ENCODE measurements at regions not wholly inside any gene's neighbourhood (a gene's known extent, or its start where the extent isn't known, plus 50 kb on each side); places are given as distances from the start of the nearest gene placed in this dataset.

- no peak overlapping the region for H3K4me3 ChIP-seq (ENCODE audit: low read length)
- peaks cover 6% of the 10 kb centered on the region for H3K36me3 ChIP-seq (replicated peaks; ENCODE audit: low read depth, low read length)
- no peaks in the 10 kb centered on the region for H3K79me2 ChIP-seq (ENCODE audit: low read length)
- H3K9me3 ChIP-seq (ENCODE audit: insufficient read depth, low read length): peaks cover 14% of the 10 kb centered on the region; the same call in 1 of the 2 replicates
- no peak overlapping the region for H3K4me2 ChIP-seq (ENCODE audit: low read length)
- H3K27me3 ChIP-seq (ENCODE audit: low read depth, low read length): no peaks in the 10 kb centered on the region
- H2AFZ ChIP-seq (ENCODE audit: low read depth, low read length): no peak overlapping the region
- H3K9ac ChIP-seq (ENCODE audit: low read length): no peak overlapping the region
- H4K20me1 ChIP-seq (ENCODE audit: insufficient read depth, low read length): no peaks in the 10 kb centered on the region
- TF ChIP-seq EZH2phosphoT487 (IDR thresholded peaks at IDR 0.05; ENCODE audit: low read depth): no peak
- TF ChIP-seq, protein P1, sequence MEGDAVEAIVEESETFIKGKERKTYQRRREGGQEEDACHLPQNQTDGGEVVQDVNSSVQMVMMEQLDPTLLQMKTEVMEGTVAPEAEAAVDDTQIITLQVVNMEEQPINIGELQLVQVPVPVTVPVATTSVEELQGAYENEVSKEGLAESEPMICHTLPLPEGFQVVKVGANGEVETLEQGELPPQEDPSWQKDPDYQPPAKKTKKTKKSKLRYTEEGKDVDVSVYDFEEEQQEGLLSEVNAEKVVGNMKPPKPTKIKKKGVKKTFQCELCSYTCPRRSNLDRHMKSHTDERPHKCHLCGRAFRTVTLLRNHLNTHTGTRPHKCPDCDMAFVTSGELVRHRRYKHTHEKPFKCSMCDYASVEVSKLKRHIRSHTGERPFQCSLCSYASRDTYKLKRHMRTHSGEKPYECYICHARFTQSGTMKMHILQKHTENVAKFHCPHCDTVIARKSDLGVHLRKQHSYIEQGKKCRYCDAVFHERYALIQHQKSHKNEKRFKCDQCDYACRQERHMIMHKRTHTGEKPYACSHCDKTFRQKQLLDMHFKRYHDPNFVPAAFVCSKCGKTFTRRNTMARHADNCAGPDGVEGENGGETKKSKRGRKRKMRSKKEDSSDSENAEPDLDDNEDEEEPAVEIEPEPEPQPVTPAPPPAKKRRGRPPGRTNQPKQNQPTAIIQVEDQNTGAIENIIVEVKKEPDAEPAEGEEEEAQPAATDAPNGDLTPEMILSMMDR (IDR thresholded peaks at IDR 0.05; ENCODE audit: low read depth, low read length): no peak
- H3K27ac ChIP-seq (ENCODE audit: low read length): no peak overlapping the region
- H3K4me1 ChIP-seq (ENCODE audit: low read length): no peaks in the 10 kb centered on the region
Measured at GRCh38 chr9:115422932-115423440, 305.0 kb upstream of the TNC start.

GRCh38 chr9:115423646-115424045 is 305.7 kb upstream of the TNC start:
- Histone ChIP-seq H3K79me2 (ENCODE audit: low read length) (no peaks in the 10 kb centered on the region), H3K4me3 (ENCODE audit: low read length) (no peak overlapping the region), H3K4me2 (ENCODE audit: low read length) (no peak overlapping the region), H3K27ac (ENCODE audit: low read length) (no peak overlapping the region), H3K9me3 (ENCODE audit: insufficient read depth, low read length) (peaks cover 14% of the 10 kb centered on the region; the same call in 1 of the 2 replicates), H3K36me3 (replicated peaks; ENCODE audit: low read depth, low read length) (peaks cover 6% of the 10 kb centered on the region), H3K27me3 (ENCODE audit: low read depth, low read length) (no peaks in the 10 kb centered on the region), H4K20me1 (ENCODE audit: insufficient read depth, low read length) (no peaks in the 10 kb centered on the region), H3K4me1 (ENCODE audit: low read length) (no peaks in the 10 kb centered on the region), H3K9ac (ENCODE audit: low read length) (no peak overlapping the region), H2AFZ (ENCODE audit: low read depth, low read length) (no peak overlapping the region)
- no peak for TF ChIP-seq EZH2phosphoT487 (IDR thresholded peaks at IDR 0.05; ENCODE audit: low read depth)
- TF ChIP-seq, protein P1 (IDR thresholded peaks at IDR 0.05; ENCODE audit: low read depth, low read length): no peak

GRCh38 chr9:115425601-115426000 is 307.6 kb upstream of the TNC start:
- no peak overlapping the region for H3K9ac ChIP-seq (ENCODE audit: low read length)
- no peaks in the 10 kb centered on the region for H3K27me3 ChIP-seq (ENCODE audit: low read depth, low read length)
- H2AFZ ChIP-seq (ENCODE audit: low read depth, low read length): no peak overlapping the region
- no peak overlapping the region for H3K4me3 ChIP-seq (ENCODE audit: low read length)
- no peaks in the 10 kb centered on the region for H3K4me1 ChIP-seq (ENCODE audit: low read length)
- TF ChIP-seq EZH2phosphoT487 (IDR thresholded peaks at IDR 0.05; ENCODE audit: low read depth): no peak
- TF ChIP-seq, protein P1 (IDR thresholded peaks at IDR 0.05; ENCODE audit: low read depth, low read length): no peak
- peaks cover 10% of the 10 kb centered on the region; the same call in 1 of the 2 replicates for H3K9me3 ChIP-seq (ENCODE audit: insufficient read depth, low read length)
- H3K4me2 ChIP-seq (ENCODE audit: low read length): no peak overlapping the region
- H3K36me3 ChIP-seq (replicated peaks; ENCODE audit: low read depth, low read length): peaks cover 3% of the 10 kb centered on the region
- no peaks in the 10 kb centered on the region for H4K20me1 ChIP-seq (ENCODE audit: insufficient read depth, low read length)
- H3K79me2 ChIP-seq (ENCODE audit: low read length): no peaks in the 10 kb centered on the region
- no peak overlapping the region for H3K27ac ChIP-seq (ENCODE audit: low read length)

DNA sequence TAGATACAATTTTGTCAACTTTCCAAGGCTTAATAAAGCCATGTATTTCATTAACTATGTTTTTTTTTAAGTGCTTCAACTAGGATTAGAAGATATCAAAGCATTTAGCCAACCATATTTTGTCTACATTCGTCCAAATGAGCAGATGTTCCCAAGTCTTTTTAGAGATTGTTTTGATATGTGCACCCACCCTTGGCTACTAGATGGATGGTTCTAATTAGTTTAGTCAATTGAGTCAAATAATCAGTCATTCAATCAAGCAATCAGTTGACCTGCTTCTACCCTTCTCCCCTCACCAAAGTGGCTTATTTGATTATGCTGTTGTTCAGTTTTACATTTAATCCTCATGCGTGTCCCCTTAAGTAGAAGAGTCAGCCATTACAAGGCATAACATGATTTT is 319.5 kb upstream of the TNC start:
- peaks cover 5% of the 10 kb centered on the region; the same call in 1 of the 2 replicates for H3K9me3 ChIP-seq (ENCODE audit: insufficient read depth, low read length)
- no peaks in the 10 kb centered on the region for H3K79me2 ChIP-seq (ENCODE audit: low read length)
- H2AFZ ChIP-seq (ENCODE audit: low read depth, low read length): no peak overlapping the region
- no peaks in the 10 kb centered on the region for H3K27me3 ChIP-seq (ENCODE audit: low read depth, low read length)
- no peak overlapping the region for H3K4me2 ChIP-seq (ENCODE audit: low read length)
- H3K4me3 ChIP-seq (ENCODE audit: low read length): no peak overlapping the region
- no peak overlapping the region for H3K27ac ChIP-seq (ENCODE audit: low read length)
- no peak for TF ChIP-seq EZH2phosphoT487 (IDR thresholded peaks at IDR 0.05; ENCODE audit: low read depth)
- TF ChIP-seq, protein P1 (IDR thresholded peaks at IDR 0.05; ENCODE audit: low read depth, low read length): no peak
- no peaks in the 10 kb centered on the region for H4K20me1 ChIP-seq (ENCODE audit: insufficient read depth, low read length)
- H3K4me1 ChIP-seq (ENCODE audit: low read length): no peaks in the 10 kb centered on the region
- H3K36me3 ChIP-seq (replicated peaks; ENCODE audit: low read depth, low read length): no peaks in the 10 kb centered on the region
- H3K9ac ChIP-seq (ENCODE audit: low read length): no peak overlapping the region

Measured in OCI-LY3 (cell line).